ENCODE measurements at regions not wholly inside any gene's neighbourhood (a gene's known extent, or its start where the extent isn't known, plus 50 kb on each side); places are given as distances from the start of the nearest gene placed in this dataset.

GRCh38 chr17:34776456-34777443, 184.5 kb downstream of the CCT6B start:
- no peak for DNase-seq (ENCODE audit: low read depth in 2 of 2)

DNA sequence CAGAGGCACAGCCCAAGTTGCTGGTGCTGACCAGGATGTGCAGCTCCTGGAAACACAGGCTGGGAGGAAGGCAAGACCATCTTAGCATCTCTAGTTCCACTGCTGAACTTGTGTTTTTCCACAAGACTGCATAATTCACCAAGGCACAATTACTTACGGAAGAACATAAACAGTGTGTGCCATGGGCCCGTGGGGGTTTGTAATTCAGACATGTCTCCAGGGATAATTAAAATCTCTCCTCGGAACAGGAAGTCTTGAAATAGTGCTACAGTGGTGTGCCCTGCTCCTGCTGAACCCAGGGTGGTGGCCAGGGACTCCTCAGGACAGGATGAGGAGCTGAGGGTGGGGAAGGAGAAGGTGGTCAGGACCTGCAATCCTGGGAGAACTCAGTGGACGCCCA, 188.2 kb downstream of the CCT6B start:
- no peak for DNase-seq (ENCODE audit: low read depth in 2 of 2)

DNA sequence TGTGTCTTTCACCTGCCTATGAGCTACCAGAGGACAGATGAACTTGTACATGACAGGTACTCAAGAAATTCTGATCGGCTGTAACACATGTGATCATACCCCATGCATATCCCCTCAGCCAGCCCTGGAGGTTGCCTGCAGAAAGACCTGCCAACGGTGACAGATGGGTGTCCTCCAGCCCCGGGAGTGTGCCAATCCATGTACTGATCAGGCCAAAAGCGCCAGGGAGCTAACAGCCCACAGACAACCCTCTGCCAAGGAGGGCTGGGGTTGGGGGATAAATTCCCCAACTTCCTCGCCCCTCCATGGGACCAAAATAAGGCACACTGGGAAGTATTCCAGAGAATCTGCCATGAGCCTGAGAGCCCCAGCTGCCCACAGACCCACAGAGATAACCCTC, 189.4 kb downstream of the CCT6B start:
- DNase-seq (ENCODE audit: low read depth in 2 of 2), result no peak

DNA sequence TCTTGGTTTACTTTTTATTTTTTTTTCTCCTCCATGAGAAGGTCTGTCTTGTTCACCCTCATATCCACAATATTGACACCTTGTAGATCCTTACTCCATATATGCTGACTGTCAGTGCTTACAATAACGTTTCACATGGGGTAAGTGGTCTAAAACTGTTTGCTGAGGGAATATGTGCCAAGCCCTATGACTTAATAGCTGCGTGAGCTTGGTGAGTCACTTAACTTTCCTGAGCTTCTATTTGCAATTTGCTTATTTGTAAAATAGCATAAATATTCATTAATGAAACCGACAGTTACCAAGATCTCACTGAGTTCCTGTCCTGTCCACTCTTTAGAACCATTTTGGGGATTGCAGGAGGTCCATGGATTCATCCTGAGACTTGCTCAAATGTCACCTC, 190.7 kb downstream of the CCT6B start:
- no peak for DNase-seq (ENCODE audit: low read depth in 2 of 2)

- no peak for DNase-seq (ENCODE audit: low read depth in 2 of 2)
Measured at GRCh38 chr17:34769899-34770298, 190.5 kb downstream of the TMEM132E start.

GRCh38 chr17:34769049-34769448, 189.7 kb downstream of the TMEM132E start:
- no peak for DNase-seq (ENCODE audit: low read depth in 2 of 2)

DNA sequence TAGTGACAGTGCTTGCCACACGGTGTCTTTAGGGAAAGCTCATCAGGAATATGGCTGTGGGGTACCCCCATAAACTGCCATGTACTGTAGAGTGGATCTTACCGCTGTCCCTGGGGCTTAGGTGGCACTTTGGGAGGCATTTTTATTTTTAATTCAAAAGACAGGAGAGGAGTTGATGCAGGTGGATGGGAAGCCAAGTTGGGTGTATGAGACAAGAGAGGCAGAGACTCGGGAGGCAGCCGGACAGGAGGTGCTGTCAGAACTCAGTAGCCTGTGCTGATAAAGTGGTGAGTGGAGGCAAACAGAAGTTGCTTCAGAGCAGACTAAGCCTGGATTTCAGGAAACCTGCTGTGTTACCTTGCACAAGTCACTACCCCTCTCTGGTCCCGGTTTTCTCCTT, 185.9 kb downstream of the TMEM132E start:
- no peak for DNase-seq (ENCODE audit: low read depth in 2 of 2)

- no peak for DNase-seq (ENCODE audit: low read depth in 2 of 2)
Measured at GRCh38 chr17:34764716-34765115, 185.3 kb downstream of the TMEM132E start.

DNA sequence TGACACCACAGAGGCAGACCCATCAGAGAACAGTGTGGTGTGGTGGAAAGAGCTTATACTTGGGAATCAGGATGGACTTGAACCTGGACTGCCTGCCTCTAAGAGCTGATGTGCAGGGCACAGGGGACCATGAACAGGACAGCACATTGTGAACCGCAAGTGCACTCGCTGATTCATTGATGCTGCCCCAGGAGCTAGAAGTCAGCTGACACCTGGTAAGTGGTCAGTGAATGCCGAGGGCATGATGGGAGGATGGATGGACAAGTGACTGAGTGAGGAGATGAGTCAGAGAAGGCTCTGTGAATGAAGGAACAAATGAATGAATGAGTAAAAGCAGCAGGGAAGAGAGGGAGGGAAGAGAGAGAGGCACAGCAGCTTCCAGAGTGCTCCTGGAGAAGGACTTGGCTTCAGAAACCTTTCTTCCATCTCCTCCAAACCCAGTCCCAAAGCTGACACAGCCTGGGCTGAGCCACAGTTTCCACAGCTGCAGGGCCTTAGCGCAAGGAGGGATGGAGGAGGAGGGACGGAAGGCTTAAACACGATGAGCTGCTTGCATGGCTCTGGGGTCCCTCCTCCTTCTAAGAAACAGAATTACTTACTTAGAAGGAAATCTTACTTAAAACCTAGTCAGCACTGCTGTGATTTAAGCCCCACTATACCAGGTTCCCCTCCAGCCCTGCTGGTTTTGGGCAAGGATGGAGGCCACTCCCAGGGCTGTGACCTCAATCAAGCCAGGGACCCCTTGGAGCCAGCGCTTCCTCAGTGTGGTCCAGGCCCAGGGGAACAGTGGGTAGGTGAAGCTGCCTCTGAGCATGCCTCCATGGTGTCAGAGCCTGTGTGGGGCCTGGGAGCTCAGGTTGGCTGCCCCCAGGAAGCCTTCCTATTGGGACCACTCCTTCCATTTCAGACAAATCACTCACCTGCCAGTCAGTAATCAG, 184.6 kb downstream of the TMEM132E start:
- DNase-seq (ENCODE audit: low read depth in 2 of 2), result no peak

DNA sequence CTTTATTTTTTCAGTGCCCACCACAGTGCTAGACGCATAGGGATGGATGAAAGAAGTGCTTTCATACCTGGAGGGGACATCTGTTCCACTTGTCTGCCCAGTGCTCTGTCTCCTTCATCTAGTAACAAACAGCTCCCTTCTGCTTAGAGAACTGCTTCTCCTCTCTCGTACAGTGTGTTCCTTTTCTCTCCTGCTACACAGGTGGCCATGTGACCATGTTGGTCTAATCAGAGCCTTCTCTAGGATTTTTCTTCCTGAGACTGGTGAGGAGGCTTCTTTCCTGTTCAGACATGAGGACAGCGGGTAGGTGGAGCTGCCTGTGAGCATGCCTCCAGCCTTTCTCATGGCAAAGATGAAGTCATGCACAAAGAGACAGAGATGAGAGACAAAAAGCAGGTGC, 182.7 kb downstream of the TMEM132E start:
- DNase-seq (ENCODE audit: low read depth in 2 of 2), result no peak

GRCh38 chr17:34761646-34762045, 182.3 kb downstream of the TMEM132E start:
- no peak for DNase-seq (ENCODE audit: low read depth in 2 of 2)

DNA sequence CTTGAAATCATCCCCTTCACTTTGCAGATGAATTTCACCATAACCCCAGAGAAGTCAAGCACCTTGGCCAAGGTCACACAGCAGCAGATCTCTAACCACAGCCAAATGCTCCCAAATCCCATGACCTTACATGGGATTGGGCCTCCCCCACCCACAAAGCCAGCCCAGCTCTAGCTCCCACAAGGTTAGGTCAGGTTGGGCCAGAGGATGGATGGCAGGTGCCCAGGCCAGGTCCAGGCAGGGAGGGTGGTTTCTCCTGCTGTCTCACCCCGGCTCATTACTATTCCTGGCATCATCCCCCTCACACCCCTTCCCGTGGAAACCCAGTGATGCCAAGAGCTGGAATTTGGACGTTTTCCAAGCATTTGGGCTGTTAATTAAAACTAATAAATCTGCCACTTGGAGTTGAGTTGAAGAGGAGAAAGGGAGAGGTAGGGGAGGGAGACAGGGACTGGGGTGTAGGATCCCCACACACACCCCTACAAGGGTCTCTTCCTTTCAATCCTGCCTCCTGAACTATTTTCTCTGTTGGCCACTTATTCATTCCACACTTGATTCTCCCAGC, 181.6 kb downstream of the TMEM132E start:
- no peak for DNase-seq (ENCODE audit: low read depth in 2 of 2)

- no peak for DNase-seq (ENCODE audit: low read depth in 2 of 2)
Measured at GRCh38 chr17:34758718-34759117, 179.3 kb downstream of the TMEM132E start.

GRCh38 chr17:34758316-34758715, 178.9 kb downstream of the TMEM132E start:
- DNase-seq (ENCODE audit: low read depth in 2 of 2), result no peak

GRCh38 chr17:34757611-34758010, 178.2 kb downstream of the TMEM132E start:
- DNase-seq (ENCODE audit: low read depth in 2 of 2), result no peak

- DNase-seq (ENCODE audit: low read depth in 2 of 2), result no peak
Measured at GRCh38 chr17:34757106-34757505, 177.7 kb downstream of the TMEM132E start.

DNA sequence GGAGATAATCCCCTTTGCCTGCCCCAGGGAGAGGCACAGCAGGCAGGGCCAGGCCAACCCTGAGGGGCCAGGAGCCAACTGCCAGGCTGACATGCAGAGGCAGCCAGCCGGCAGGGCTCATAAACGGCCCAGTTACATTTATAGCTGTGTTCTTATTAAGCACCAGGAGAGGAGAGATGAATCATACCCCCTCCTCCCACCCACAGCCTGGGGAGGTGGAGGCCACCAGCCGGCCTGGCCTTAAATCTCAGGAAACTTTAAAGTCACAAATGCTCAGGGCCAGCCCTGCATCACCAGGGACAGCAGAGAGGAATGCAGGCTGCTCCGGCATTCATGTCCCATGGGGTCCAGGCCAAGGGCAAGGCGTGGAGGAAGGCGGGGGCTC, 177.2 kb downstream of the TMEM132E start:
- no peak for DNase-seq (ENCODE audit: low read depth in 2 of 2)

GRCh38 chr17:34755981-34756636, 176.7 kb downstream of the TMEM132E start:
- no peak for DNase-seq (ENCODE audit: low read depth in 2 of 2)

DNA sequence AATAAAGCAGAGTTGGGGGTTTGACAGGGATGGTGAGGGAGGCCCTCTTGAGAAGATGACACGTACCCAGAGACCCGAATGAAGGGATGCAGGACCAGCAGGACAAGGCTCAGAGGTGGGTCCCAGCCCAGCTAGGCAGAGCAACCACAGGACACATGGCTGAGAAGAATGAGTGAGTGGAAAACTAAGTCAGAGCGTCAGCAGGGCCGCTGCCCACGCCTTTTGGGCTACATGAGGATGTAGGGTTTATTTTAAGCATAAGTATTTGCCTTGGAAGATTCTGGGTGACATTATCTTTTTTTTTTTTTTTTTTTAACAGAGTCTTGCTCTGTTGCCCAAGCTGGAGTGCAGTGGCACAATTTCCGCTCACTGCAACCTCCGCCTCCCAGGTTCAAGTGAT, 176.0 kb downstream of the TMEM132E start:
- no peak for DNase-seq (ENCODE audit: low read depth in 2 of 2)

- no peak for DNase-seq (ENCODE audit: low read depth in 2 of 2)
Measured at GRCh38 chr17:34750004-34750403, 170.6 kb downstream of the TMEM132E start.

GRCh38 chr17:34741967-34742366, 162.6 kb downstream of the TMEM132E start:
- DNase-seq (ENCODE audit: low read depth in 2 of 2), result no peak

Data from fibroblast of skin of left biceps (primary cell).